SK-N-MC (cell line): ENCODE measurements at regions not wholly inside any gene's neighbourhood (a gene's known extent, or its start where the extent isn't known, plus 50 kb on each side); places are given as distances from the start of the nearest gene placed in this dataset.

ENCODE experiments used
- EZH2 ChIP-seq: fragments of 200-600 bp; sonication (generic); IDR thresholded peaks from one replicate; pipeline ENCODE4 v1.6.1; 2017; ENCODE audit warnings: antibody characterized with exemption
- FOXP2 ChIP-seq: optimal IDR thresholded peaks from 2 replicates; pipeline ENCODE3; 2011; ENCODE audit warnings: mild to moderate bottlenecking, moderate library complexity; ENCODE audit not compliant: insufficient read depth; ENCODE audit errors: extremely low read length, control extremely low read depth
- POLR2AphosphoS5 ChIP-seq: IDR thresholded peaks from 2 replicates; pipeline ENCODE4 v1.6.1; 2012; ENCODE audit warnings: mild to moderate bottlenecking, low read depth, low read length, borderline replicate concordance

DNA sequence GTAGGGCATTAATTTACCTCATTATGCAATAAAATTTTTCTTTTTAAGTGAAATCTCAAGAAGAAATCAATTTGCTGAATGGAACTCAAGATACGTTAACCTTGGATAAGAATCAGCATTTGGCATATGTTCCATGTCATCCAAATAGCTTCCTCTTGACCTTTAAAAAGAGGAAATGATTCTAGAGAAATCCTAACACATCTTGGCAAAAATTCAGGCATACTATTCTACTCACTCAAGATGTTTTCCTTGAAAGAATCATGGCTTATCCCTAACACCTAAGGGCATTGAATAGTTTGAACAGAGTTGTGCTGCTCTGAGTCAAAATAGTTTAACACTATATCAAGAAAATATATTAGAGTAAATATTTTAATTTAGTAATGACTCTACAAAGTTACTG, 678.0 kb downstream of the EPHA4 start:
- no peak for TF ChIP-seq EZH2
- TF ChIP-seq POLR2AphosphoS5: no peak
- no peak for TF ChIP-seq FOXP2
